Astrocyte (in vitro differentiated cells and primary cell): ENCODE measurements at regions not wholly inside any gene's neighbourhood (a gene's known extent, or its start where the extent isn't known, plus 50 kb on each side); places are given as distances from the start of the nearest gene placed in this dataset.

Source experiments
- CTCF ChIP-seq: IDR thresholded peaks from 2 replicates; pipeline ENCODE4 v1.5.1; 2011; ENCODE audit warnings: low read depth, mild to moderate bottlenecking, inconsistent platforms, low read length, moderate library complexity; ENCODE audit not compliant: insufficient read depth
- EZH2 ChIP-seq: IDR thresholded peaks from 2 replicates; pipeline ENCODE4 v1.6.1; 2012; ENCODE audit warnings: mild to moderate bottlenecking, low read length, inconsistent platforms; ENCODE audit not compliant: insufficient read depth

DNA sequence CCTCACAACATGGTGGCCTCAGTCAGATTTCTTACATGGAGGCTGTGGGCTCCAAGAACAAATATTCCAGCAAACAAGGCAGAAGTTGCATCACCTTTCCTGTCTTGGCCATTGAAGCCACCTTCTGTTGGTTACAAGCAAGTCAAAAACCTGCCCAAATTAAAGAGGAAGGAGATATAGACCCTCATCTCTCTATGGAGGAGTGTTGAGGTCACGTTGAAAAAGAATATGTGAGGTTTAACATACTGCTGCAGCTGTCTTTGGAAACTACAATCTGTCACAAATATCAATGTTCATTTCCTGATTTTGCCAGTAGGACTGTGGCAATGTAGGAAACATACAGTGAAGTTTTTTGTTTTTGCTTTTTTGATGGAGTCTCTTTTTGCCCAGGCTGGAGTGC, 211.4 kb downstream of the COPRS start:
- TF ChIP-seq CTCF, result no peak
- no peak for TF ChIP-seq EZH2
